IPS-18c (cell line): ENCODE measurements at regions not wholly inside any gene's neighbourhood (a gene's known extent, or its start where the extent isn't known, plus 50 kb on each side); places are given as distances from the start of the nearest gene placed in this dataset.

Experiments used
- H3K4me3 ChIP-seq: 2 replicates; pipeline ENCODE4 v1.7.0; 2013; ENCODE audit warnings: low read depth, mild to moderate bottlenecking, low read length, moderate library complexity; ENCODE audit not compliant: insufficient read depth
- H3K9me3 ChIP-seq: one replicate; pipeline ENCODE4 v1.6.1; 2013; ENCODE audit warnings: mild to moderate bottlenecking, low read length, moderate library complexity; ENCODE audit not compliant: control insufficient read depth, insufficient read depth

GRCh38 chr5:176185133-176185733 is 53.0 kb upstream of the SIMC1 start:
- no peaks in the 10 kb centered on the region for H3K9me3 ChIP-seq
- no peak overlapping the region for H3K4me3 ChIP-seq

GRCh38 chr5:176186107-176186506 is 52.1 kb upstream of the SIMC1 start:
- Histone ChIP-seq H3K4me3 (no peak overlapping the region), H3K9me3 (no peaks in the 10 kb centered on the region)

- H3K9me3 ChIP-seq: no peaks in the 10 kb centered on the region
- H3K4me3 ChIP-seq: no peak overlapping the region
Observed at GRCh38 chr5:176187276-176188062, 50.8 kb upstream of the SIMC1 start.

- Histone ChIP-seq H3K4me3 (no peak overlapping the region; the same call in 1 of the 2 replicates), H3K9me3 (no peaks in the 10 kb centered on the region)
Observed at GRCh38 chr5:176188085-176188484, 50.1 kb upstream of the SIMC1 start.
